Pons (tissue), 1 donor: ENCODE measurements at regions not wholly inside any gene's neighbourhood (a gene's known extent, or its start where the extent isn't known, plus 50 kb on each side); places are given as distances from the start of the nearest gene placed in this dataset.

Source experiments
- DNase-seq: peaks from one replicate; pipeline ENCODE4 v3.0.0-alpha.2; 2016; ENCODE audit warnings: low spot score

- no peak for DNase-seq
These were observed 588.4 kb upstream of the LRRC4C start for GRCh38 chr11:42047637-42048555.

DNA sequence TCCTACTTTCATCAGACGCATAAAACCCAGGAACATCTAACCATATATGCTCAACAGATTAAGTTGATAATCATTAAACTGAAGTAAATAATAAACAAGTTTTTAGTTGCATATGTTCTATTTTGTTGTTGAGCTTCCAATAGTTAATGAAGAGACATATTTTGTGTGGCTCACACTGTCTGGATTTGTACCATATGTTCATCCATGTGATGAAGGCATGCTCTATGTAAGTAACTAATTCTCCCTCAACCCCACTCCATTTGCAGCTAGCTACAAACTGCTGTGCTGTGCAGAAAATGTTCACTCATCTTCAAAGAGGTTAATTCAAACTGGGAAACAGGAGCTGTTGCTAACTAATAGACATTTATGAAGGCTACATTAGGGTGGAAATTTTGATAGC, 589.7 kb upstream of the LRRC4C start:
- no peak for DNase-seq

DNA sequence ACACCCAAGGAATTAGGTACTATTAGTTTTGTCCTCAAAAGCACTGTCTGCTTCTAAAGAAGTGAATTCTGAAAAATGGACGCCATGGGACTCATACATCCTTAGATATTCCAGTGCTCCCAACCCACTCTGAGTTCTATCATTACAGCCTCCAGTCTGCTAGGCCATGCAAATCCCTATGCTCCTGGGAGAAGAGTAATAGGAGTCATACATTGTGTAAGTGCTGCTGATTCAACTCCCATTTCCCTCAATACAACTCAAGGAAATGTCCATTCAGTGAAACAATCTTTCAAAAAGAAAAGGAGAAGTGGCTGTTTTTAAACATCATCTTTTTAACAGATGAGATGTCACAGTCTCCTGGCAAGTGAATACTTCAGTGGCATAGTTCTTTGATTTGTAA, 590.2 kb upstream of the LRRC4C start:
- no peak for DNase-seq

- DNase-seq: no peak
These were observed 595.0 kb upstream of the LRRC4C start for GRCh38 chr11:42054351-42054900.

DNA sequence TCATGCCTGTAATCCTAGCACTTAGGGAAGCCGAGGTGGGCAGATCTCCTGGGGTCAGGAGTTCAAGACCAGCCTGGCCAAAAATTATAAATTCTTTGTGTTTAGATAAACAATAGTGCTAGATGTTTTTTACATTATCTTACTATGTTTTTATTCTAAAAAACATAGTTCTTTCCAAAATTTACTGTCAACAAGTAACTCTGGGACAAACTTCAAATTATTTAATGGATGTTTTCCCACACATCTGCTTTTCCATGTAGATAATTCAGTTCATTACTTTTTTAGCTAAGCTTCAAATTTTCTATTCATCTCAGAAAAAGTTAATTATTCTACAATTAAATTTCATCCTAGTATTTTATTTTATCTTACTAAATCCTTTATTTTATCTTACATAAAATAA, 596.2 kb upstream of the LRRC4C start:
- no peak for DNase-seq

DNA sequence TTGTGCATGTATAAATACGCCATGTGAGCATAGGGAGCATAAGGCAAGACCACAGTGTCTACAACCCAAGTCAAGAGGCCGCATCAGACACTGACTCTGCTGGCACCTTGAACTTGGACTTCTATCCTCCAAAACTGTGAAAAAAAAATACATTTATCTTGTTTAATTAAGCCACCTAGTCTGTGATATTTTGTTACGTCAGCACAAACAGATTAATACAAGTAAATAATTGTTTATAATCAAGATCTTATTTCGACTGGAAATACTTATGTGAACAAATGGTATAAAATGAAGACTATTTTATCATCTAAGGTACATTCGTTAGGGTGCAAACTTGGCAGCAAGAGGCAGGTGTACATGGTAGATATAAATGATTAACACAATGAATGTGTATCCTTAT, 599.3 kb upstream of the LRRC4C start:
- no peak for DNase-seq

GRCh38 chr11:42065199-42065598, 605.7 kb upstream of the LRRC4C start:
- no peak for DNase-seq

GRCh38 chr11:42066113-42066512, 606.7 kb upstream of the LRRC4C start:
- no peak for DNase-seq

DNA sequence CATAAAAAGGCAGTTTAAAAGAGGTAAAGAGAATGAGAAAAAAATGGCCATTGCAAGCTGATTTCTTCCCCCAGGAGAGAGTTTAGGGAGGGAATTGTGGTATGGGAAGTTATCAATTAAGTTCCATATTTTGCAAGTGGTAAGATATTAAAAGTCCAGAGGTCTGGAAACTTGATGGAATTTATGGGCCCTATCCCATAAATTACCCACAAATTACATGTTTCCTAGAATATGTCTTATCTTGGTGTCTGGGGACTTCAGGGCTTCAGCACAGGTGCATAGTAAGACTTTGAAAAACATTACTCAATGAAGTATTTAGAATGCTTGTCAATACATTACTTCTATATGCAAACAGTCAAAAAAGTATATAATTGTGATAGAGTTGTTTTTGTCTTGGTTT, 614.9 kb upstream of the LRRC4C start:
- DNase-seq: no peak

GRCh38 chr11:42075180-42075579, 615.7 kb upstream of the LRRC4C start:
- DNase-seq: no peak

GRCh38 chr11:42077794-42078193, 618.3 kb upstream of the LRRC4C start:
- DNase-seq: no peak

GRCh38 chr11:42085736-42086135, 626.3 kb upstream of the LRRC4C start:
- DNase-seq: peak; percentile 66

GRCh38 chr11:42093541-42093940, 634.1 kb upstream of the LRRC4C start:
- no peak for DNase-seq

DNA sequence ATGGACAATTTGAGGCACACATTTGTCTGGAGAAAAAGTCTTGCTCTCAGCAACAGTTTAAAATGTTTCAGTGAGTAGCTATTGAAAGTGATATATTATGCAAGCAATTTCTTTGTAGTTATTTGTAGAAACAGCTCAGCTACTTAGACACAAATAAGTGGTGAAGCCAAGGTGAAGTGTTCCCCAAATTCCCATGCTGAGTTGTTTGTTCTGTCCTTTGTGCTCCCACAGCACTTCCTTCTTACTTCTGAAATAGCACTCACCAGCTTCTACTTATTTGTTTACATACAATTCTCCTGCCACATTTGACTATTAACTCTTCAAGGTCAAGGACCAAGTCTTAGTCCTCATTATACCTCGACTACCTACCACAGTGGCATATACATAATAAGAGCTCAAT, 638.6 kb upstream of the LRRC4C start:
- DNase-seq: no peak

DNA sequence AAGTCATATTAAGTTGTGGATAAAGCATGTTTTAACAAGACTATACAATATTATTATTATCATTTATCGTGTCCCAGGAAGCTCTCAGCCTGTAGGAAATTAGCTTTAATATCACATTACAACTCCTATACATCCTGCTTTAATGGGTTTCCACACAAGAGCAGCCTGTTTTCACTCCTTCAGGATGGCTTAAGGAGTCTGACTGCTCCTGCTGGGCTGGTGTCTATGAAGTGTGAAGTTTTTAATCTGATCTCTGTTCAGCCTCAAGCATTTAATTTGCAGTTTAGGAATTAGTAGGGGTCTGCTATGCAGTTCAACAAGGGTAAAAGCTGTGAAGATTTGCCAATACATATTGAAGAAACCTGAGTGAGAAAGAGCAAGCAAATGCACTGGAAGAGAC, 653.4 kb upstream of the LRRC4C start:
- DNase-seq: no peak

DNA sequence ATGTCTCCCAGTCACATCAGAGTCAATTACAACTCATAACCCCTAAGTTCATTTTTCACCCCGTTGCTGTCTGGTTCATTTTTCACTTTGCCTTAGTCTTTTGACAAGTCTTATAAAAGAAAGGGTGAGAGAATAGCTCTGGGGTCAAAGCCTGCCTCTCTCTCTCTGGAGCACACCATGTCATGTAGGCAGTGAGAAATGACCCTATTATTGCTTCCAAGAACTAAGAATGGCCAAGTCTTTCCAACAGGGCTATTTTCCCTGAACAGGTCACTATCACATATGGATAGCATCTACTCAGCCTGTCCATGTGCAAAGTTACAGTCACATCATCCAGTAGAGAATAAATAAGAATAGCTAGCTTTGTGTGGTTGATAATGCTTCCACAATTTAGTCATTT, 655.5 kb upstream of the LRRC4C start:
- DNase-seq: no peak

- DNase-seq: no peak
These were observed 679.0 kb upstream of the LRRC4C start for GRCh38 chr11:42138454-42138853.

DNA sequence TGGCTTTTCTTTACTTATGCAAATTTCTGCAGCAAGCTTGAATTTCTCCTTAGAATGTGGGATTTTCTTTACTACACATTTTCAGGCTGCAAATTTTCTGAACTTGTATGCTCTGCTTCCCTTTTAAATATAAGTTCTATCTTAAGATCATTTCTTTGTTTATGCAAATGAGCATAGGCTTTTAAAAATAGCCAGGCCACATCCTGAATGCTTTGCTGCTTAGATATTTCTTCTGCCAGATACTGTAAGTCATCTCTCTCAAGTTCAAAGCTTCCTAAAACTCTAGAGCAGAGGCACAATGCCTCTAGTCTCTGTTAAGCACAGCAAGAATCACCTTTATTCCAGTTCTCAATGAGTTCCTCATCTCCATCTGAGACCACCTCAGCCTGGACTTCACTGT, 685.9 kb upstream of the LRRC4C start:
- DNase-seq: no peak

DNA sequence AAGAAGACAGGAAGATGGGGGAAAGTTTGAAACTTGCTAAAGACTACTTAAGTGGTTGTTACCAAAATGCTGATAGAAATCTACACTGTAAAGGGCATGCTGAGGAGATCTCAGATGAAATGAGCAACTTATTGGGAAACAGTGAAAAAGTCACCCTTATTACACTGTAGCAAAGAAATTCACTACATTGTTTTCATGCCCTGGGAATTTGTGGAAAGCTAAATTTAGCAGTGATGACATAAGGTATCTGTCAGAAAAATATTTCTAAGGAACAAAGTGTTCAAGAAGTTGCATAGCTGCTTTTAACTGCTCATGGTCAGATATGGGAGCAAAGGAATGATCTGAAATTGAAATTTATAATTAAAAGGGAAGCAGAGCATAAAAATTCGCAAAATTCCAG, 702.4 kb upstream of the LRRC4C start:
- no peak for DNase-seq

- no peak for DNase-seq
These were observed 709.7 kb upstream of the LRRC4C start for GRCh38 chr11:42169191-42169590.

DNA sequence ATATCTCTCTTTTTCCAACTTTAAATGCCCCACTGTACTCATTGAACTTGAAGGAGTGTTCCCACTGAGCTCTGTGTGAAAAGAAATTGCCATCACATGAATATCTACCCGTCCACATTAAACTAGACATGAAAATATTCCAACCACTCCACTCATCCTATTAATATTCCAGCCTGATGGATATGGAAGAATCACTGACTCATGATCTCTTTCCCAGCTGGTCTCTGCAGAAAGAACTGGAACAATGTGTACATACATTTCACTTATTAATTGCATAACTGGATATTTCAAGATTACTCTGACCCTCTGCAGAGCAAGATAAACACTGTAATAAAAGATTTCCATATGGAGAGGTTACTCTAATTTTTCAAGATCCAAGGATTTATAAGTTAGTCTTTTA, 711.1 kb upstream of the LRRC4C start:
- DNase-seq: no peak

DNA sequence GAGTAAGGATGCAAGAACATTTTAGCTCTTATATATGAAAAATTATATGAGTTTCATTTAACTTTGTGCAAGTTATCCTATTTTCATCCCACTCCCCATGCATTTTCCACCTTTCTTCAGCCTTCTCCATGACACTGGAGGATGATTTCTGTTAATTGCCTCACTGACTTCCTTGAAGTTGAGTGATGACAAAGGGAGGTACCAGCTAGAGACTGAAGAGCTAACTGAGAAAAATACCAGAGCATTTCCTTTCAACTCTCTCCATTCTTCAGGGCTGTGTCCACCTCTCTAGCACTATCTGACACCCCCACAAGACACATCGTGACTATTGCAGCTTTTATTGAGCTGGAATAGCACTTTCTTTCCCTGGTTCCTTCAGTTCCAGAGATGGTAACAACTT, 711.6 kb upstream of the LRRC4C start:
- DNase-seq: no peak

DNA sequence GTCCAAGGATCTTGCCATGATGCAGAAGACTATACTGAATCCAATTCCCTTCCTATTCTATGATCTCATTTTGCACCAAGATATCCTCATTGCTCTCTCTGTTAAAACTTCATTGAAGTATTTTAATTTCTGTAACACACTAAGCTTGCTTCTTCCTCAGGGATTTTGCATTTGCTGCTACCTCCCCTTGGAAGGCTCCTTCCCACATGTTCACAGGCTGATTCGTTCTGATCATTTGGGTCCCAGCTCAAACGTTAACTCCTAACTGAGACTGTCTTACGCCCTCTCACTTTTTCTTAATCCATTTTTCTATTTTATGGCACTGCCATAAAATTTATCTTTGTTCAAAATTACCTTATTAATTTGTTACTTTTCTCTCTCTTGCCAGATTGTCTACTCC, 713.0 kb upstream of the LRRC4C start:
- no peak for DNase-seq

DNA sequence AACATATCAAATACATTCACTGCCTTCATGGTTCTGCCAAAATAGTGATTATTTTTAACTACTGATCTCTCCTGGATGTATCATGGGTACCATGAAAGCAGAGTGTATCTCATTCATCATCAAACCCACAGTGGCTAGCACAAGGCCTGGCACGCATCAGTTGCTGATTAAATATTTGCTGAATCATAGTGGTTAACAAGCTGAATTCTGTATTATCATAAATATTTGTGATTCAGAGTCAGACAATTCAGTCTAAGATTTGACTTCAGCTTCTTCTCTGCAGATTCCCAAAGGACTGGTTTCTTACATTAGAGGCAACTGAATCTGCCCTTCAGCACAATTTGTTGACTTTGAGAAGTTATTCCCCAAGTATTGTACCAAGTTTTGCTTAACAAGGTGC, 715.8 kb upstream of the LRRC4C start:
- no peak for DNase-seq
